ENCODE measurements at regions not wholly inside any gene's neighbourhood (a gene's known extent, or its start where the extent isn't known, plus 50 kb on each side); places are given as distances from the start of the nearest gene placed in this dataset.

- no peak for TF ChIP-seq STAT6 (CRISPR knock-in tag; conservative IDR thresholded peaks at IDR 0.05; ENCODE audit: low read depth)
- TF ChIP-seq FOXJ3 (CRISPR knock-in tag; IDR thresholded peaks at IDR 0.05; ENCODE audit: borderline replicate concordance) = no peak
- TF ChIP-seq MYBL2 (CRISPR knock-in tag; IDR thresholded peaks at IDR 0.05) = no peak
- TF ChIP-seq SP1 (CRISPR knock-in tag; conservative IDR thresholded peaks at IDR 0.05) = no peak
- TF ChIP-seq ZNF263 (CRISPR knock-in tag; IDR thresholded peaks at IDR 0.05; ENCODE audit: low read depth) = no peak
- no peak for TF ChIP-seq PRDM15 (CRISPR knock-in tag; IDR thresholded peaks at IDR 0.05)
- TF ChIP-seq ZNF232 (CRISPR knock-in tag; IDR thresholded peaks at IDR 0.05) = no peak
- TF ChIP-seq ZNF532 (CRISPR knock-in tag; IDR thresholded peaks at IDR 0.05; ENCODE audit: borderline replicate concordance) = no peak
- no peak for TF ChIP-seq E2F4 (CRISPR knock-in tag; IDR thresholded peaks at IDR 0.05; ENCODE audit: borderline replicate concordance, low read depth)
- TF ChIP-seq ZNF423 (CRISPR knock-in tag; IDR thresholded peaks at IDR 0.05) = no peak
- TF ChIP-seq ATF6 (CRISPR knock-in tag; IDR thresholded peaks at IDR 0.05) = no peak
These were observed 267.7 kb downstream of the GLI2 start (continued) for GRCh38 chr2:121003391-121003790.

GRCh38 chr2:121004359-121004758 is 268.7 kb downstream of the GLI2 start:
- ChIA-PET POLR2A (no interaction called here), CTCF (no interaction called here)
- H3K27me3 Mint-ChIP-seq (ENCODE audit: low read depth) = peaks cover 76% of the 10 kb centered on the region
- H3K9me3 Mint-ChIP-seq = peaks cover 13% of the 10 kb centered on the region
- no peak overlapping the region for H3K4me3 Mint-ChIP-seq
- ATAC-seq (no peak), DNase-seq (ENCODE audit: low spot score) (no peak)
- 0 out of 2 replicates have a peak, but pooled peaks cover 3% of the 10 kb centered on the region for H3K36me3 Mint-ChIP-seq
- no peak overlapping the region for H3K27ac Mint-ChIP-seq
- TF ChIP-seq ZBTB21 (CRISPR knock-in tag; IDR thresholded peaks at IDR 0.05; ENCODE audit: borderline replicate concordance) (no peak), SMAD4 (CRISPR knock-in tag; IDR thresholded peaks at IDR 0.05) (no peak), ZNF512 (CRISPR knock-in tag; IDR thresholded peaks at IDR 0.05; ENCODE audit: borderline replicate concordance) (no peak), ZNF281 (CRISPR knock-in tag; IDR thresholded peaks at IDR 0.05) (no peak)
- peaks cover 22% of the 10 kb centered on the region for H3K4me1 Mint-ChIP-seq
